ENCODE measurements at regions not wholly inside any gene's neighbourhood (a gene's known extent, or its start where the extent isn't known, plus 50 kb on each side); places are given as distances from the start of the nearest gene placed in this dataset.

DNA sequence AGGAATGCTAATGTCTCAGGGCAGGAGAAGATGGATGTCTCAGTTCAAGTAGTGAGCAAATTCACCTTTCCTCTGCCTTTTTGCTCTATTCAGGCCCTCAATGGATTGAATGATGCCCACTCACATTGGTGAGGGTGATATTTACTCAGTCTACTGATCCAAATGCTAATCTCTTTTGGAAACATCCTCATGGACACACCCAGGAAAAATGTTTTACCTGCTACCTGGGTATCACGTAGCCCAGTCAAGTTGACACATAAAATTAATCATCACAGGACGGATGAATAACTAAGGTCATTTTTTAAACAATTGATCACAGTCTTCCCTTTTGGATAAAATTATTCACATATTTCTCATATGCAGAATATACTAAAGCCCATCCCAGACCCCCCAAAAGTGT lies 63.0 kb upstream of the JAK2 start:
- TF ChIP-seq POLR2A (IDR thresholded peaks at IDR 0.05; ENCODE audit: low read depth, low read length) = no peak
- no peak for TF ChIP-seq TAF1 (IDR thresholded peaks at IDR 0.05; ENCODE audit: low read depth, low read length)
- TF ChIP-seq POLR2AphosphoS5 (IDR thresholded peaks at IDR 0.05; ENCODE audit: low read depth, low read length) = no peak

Data from GM12891 (cell line).